ENCODE measurements at regions not wholly inside any gene's neighbourhood (a gene's known extent, or its start where the extent isn't known, plus 50 kb on each side); places are given as distances from the start of the nearest gene placed in this dataset.
A peak's percentile ranks its signal among the peaks of the same experiment; 100 is the strongest.

- DNase-seq (no peak), ATAC-seq (no peak)
- H3K9me3 ChIP-seq = no peaks in the 10 kb centered on the region
- no peak overlapping the region for H3K4me3 ChIP-seq
- intact Hi-C loops (cut with DNase I) = no loop called here
- no peak for TF ChIP-seq POLR2A (IDR thresholded peaks at IDR 0.05)
- no peak for TF ChIP-seq CTCF (IDR thresholded peaks at IDR 0.05)
- H3K4me1 ChIP-seq = no peaks in the 10 kb centered on the region
- H3K27me3 ChIP-seq = no peaks in the 10 kb centered on the region
- no peaks in the 10 kb centered on the region for H3K36me3 ChIP-seq
- no peak overlapping the region for H3K27ac ChIP-seq
- 80% methylated on average over 7 of the region's 8 CpGs for WGBS (ENCODE audit: insufficient coverage, low coverage, low lambda C conversion rate, missing lambda C conversion rate)
These were observed 283.1 kb upstream of the NRP1 start for GRCh38 chr10:33617381-33618080.

GRCh38 chr10:33616956-33617355 lies 282.5 kb upstream of the NRP1 start:
- Histone ChIP-seq H3K9me3 (no peaks in the 10 kb centered on the region), H3K27me3 (no peaks in the 10 kb centered on the region), H3K4me3 (no peak overlapping the region), H3K36me3 (no peaks in the 10 kb centered on the region), H3K4me1 (no peaks in the 10 kb centered on the region), H3K27ac (no peak overlapping the region)
- ATAC-seq (no peak), DNase-seq (no peak)
- 75% methylated on average over 1 of the region's 1 CpG for WGBS (ENCODE audit: insufficient coverage, low coverage, low lambda C conversion rate, missing lambda C conversion rate)
- TF ChIP-seq POLR2A (IDR thresholded peaks at IDR 0.05) (no peak), CTCF (IDR thresholded peaks at IDR 0.05) (no peak)
- intact Hi-C loops (cut with DNase I) = no loop called here

- peak overlapping the region in 1 of 3 donors; percentile 26 for H3K4me3 ChIP-seq
- no peaks in the 10 kb centered on the region for H3K27me3 ChIP-seq
- H3K36me3 ChIP-seq = no peaks in the 10 kb centered on the region
- intact Hi-C loops (cut with DNase I) = no loop called here
- H3K27ac ChIP-seq = peak overlapping the region in 1 of 3 donors; percentile 14
- H3K4me1 ChIP-seq = no peaks in the 10 kb centered on the region
- DNase-seq (no peak), ATAC-seq (peak; percentile 96 to 98 (median 97))
- no peak for TF ChIP-seq CTCF (IDR thresholded peaks at IDR 0.05)
- no peak for TF ChIP-seq POLR2A (IDR thresholded peaks at IDR 0.05)
- H3K9me3 ChIP-seq = no peaks in the 10 kb centered on the region
- WGBS (ENCODE audit: insufficient coverage, low coverage, low lambda C conversion rate, missing lambda C conversion rate) = 13% methylated on average over 3 of the region's 3 CpGs
These were observed 278.1 kb upstream of the NRP1 start for GRCh38 chr10:33612551-33612950.

- TF ChIP-seq CTCF (IDR thresholded peaks at IDR 0.05) (no peak), POLR2A (IDR thresholded peaks at IDR 0.05) (no peak)
- no CpG with 5 or more reads among the region's 1 CpG for WGBS (ENCODE audit: insufficient coverage, low coverage, low lambda C conversion rate, missing lambda C conversion rate)
- no peaks in the 10 kb centered on the region for H3K36me3 ChIP-seq
These were observed 277.6 kb upstream of the NRP1 start for GRCh38 chr10:33612116-33612515.

More at GRCh38 chr10:33612116-33612515, 277.6 kb upstream of the NRP1 start:
- H3K9me3 ChIP-seq = no peaks in the 10 kb centered on the region
- H3K27ac ChIP-seq = peak overlapping the region in 1 of 3 donors; percentile 14
- ATAC-seq = peak; percentile 29 to 55 (median 49)
- H3K27me3 ChIP-seq = no peaks in the 10 kb centered on the region
- no peak for DNase-seq
- peak overlapping the region in 1 of 3 donors; percentile 26 for H3K4me3 ChIP-seq
- no peaks in the 10 kb centered on the region for H3K4me1 ChIP-seq
- intact Hi-C loops (cut with DNase I) = no loop called here

Data from right lobe of liver (tissue), 6 donors.